T-helper 9 cell (primary cell): ENCODE measurements at regions not wholly inside any gene's neighbourhood (a gene's known extent, or its start where the extent isn't known, plus 50 kb on each side); places are given as distances from the start of the nearest gene placed in this dataset.

Source experiments
- DNase-seq: peaks from one replicate; pipeline ENCODE4 v3.0.0-alpha.2; 2020

- DNase-seq: no peak
Observed at GRCh38 chr6:14927398-14927797, 318.5 kb upstream of the JARID2 start.

GRCh38 chr6:14929291-14929690, 316.6 kb upstream of the JARID2 start:
- DNase-seq: no peak

DNA sequence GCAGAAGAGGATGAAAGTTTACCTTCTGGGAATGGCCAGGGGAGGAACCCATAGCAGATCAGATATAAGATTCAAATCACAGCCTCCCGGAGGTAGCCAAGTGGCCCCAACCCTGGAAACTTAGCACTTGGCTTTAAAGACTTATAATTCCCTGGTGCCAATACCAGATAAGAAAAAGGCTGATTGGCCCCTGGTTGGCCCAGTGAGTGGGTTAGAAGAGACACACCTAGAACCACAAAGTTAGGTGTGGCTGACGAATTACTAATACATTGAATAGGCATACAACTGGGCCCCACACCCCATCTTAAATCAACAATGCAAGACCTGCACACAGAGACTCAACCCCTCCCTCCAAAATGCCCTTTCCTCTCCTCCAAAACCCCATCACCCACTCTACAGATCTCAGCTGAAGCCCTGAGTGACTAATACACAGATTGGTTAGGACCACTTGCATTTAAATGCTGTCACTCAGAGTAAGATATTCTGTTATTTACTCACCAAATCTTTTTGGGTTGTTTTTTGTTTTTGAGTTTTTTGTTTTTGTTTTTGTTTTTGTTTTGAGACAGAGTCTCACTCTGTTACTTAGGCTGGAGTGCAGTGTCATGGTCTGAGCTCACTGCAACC, 315.4 kb upstream of the JARID2 start:
- no peak for DNase-seq

DNA sequence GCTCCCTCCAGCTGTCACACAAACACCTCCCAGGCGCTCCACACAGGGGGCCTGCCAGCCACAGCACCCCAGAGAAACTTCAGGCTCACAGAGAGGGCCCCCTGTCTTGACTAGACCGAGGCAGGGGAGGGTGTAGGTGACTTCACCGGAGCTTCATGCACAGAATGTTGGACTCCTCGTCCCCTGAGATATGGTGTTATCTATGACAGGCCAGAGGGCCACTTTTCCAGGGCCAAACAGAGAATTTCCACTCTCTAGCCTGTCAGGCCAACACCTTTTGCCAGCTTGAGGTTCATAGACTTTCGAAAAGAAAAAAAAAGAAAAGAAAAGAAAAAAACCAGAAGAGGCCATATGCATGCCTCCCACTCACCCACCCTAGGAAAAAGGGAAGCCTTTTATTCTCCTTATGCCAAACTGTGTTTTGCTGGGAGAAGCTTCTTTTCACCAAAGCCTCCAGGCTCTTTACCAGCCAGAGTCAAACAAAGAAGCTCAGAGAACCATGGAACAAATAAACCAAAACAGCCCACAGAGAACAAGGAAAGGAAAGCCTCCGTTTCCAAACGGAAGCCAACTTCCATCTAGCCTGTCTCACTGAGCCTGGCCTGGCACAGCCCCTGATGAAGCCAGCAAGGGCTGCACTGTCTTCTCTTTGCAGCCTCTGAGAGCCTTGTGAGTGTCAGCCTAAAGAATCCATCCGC, 313.2 kb upstream of the JARID2 start:
- DNase-seq: no peak

DNA sequence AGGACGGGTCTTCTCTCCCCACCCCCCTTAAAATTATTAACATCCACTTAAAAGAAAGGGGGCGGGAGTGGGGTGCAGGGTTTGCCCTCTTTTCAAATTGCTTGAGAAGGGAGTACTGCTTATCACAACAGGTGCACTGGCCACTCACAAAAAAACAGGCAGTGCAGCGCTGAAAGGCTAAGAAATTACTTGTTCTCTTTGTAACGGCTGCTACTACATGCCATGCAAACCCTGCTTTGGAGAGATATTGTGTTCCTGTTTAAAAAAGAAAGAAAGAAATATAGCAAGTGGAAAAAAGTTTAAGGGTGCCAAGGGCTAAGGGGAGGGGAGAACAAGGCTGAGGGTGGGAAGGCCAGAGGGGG, 312.7 kb upstream of the JARID2 start:
- no peak for DNase-seq

DNA sequence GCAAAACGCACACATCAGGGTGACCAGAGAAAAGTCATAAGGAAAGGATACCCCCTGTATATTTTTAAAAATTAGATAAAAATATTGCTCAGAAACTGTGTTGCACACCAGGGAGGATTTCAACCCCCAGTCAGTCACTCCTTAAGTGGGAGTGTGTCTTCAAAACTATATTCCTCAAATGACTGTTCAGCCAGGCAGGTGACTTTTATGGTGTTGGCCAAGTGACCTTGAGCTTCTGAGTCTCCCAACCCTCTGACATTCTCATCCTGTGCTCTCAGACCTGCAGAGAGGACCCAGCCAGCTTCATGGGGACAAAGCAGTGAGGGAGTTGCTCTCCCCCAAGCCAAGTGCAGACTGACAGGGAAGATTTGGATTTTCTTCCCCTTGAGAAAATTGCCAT, 311.9 kb upstream of the JARID2 start:
- no peak for DNase-seq

DNA sequence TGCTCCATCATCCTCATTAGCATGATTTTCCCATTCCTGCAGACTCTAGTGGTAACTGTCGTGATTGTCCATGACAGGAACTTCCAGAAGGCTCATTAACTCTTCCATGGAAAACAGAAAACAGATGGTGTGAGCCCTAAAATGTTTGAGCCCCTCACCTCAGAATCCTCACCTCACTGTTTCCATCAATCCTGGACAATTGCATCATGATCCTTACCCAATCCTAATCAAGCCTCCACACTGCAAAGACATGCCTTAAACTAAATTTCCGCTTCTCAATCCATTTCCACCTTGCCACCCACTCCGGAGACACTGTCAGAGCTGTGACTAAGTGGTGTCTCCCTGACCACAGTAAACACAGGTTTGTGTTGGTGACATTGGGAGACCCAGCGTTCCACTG, 311.0 kb upstream of the JARID2 start:
- DNase-seq: no peak

- DNase-seq: no peak
Observed at GRCh38 chr6:14936861-14937260, 309.0 kb upstream of the JARID2 start.

DNA sequence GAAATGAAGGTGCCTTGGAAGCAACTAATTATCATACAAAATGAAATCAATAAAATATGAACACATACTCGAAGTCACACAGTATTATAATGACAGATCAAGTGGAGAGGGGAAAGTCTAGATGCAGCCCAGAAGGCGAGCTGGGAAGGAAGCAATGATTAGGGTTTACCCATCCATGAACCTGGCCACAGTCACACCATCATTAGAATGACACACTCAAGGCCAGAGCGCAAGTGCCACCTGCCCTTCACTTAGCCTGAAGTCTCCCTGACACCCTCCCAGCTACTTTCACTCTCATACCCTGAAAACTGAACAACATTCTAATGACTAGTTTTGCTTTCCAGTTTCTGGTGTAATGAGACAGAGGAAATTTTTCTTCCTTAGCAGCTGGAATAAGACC, 302.8 kb upstream of the JARID2 start:
- no peak for DNase-seq

- DNase-seq: no peak
Observed at GRCh38 chr6:14944593-14944992, 301.3 kb upstream of the JARID2 start.

DNA sequence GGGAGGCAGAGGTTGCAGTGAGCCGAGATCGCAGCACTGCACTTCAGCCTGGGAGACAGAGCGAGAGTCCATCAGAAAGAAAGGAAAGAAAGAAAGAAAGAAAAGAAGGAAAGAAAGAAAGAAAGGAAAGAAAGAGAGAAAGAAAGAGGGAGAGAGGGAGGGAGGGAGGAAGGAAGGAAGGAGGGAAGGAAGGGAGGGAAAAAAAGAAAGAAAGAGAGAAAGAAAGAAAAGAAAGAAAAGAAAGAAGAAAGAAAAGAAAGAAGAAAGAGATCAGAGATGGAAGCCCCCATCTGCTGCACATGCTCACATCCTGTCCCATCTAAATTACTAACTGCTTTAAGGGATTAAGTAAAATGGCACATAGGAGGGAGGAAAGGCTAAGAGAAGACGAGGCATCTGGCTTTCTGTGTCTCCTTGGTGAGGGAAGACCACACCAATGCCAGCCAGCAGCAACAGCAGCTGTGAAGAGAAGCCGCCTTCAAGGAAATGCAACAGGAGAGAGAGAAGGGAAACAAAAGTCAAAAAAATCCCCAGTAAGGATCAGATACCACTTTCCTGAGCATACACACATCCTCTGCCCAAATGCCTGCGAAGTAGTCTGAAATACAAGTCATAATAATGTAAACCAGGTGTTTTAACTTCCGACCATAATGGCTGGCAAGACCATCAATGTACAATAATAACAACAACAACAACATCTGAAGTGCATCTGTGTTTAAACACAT, 300.2 kb upstream of the JARID2 start:
- no peak for DNase-seq

- DNase-seq: no peak
Observed at GRCh38 chr6:14946753-14947152, 299.1 kb upstream of the JARID2 start.

GRCh38 chr6:14948586-14949245, 297.2 kb upstream of the JARID2 start:
- no peak for DNase-seq

DNA sequence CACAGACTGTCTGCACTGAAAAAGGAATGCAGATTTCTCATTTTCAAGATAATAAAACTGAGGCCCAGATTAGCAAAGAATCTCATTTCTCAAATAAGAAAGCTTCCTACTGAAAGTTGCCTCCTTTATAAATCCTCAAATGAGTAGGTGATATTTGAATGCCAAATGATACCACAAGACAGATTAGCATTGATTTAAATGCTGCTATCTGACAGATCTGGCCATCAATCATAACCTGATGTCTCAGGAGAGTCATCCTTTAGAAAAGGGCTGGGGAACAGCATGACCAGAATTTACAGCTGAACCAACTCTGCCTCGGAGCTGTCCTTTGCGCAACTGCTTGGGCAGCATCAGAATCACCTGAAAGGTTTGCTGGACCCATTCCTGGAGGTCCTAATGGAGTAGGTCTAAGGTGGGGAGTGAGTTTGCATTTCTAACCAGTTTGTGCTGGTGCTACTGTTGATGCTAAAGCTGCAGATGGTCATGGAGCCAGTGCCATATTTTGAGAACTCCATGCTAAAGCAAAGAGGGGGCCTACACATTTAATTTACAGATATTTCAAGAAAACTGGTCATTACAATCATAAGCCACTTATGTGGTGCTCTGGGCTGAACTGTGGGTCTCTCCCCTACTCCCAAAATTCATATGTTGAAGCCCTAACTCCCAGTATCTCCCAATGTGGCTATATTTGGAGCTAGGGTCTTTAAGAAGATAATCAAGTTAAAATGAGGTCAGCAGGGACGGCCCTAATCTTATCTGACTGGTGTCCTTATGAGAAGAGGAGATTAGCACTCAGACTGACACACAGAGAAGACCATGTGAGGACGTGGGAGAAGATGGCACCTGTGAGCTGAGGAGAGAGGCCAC, 295.5 kb upstream of the JARID2 start:
- DNase-seq: no peak

DNA sequence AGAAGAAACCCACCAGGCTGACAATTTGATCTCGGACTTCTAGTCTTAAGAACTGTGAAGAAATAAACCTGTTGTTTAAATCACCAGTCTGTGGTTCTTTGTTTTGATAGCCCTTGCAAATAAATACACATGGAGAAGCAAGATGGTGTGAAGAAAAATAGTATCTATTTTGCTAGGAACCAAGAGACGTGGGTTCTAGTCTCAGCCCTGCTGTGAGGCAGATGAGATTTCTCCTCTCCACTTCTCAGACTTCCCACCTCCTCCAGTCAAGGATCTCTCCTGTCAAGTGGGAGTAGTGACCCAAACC, 294.9 kb upstream of the JARID2 start:
- DNase-seq: no peak

- DNase-seq: no peak
Observed at GRCh38 chr6:14951704-14952103, 294.2 kb upstream of the JARID2 start.

GRCh38 chr6:14953836-14954235, 292.0 kb upstream of the JARID2 start:
- no peak for DNase-seq

DNA sequence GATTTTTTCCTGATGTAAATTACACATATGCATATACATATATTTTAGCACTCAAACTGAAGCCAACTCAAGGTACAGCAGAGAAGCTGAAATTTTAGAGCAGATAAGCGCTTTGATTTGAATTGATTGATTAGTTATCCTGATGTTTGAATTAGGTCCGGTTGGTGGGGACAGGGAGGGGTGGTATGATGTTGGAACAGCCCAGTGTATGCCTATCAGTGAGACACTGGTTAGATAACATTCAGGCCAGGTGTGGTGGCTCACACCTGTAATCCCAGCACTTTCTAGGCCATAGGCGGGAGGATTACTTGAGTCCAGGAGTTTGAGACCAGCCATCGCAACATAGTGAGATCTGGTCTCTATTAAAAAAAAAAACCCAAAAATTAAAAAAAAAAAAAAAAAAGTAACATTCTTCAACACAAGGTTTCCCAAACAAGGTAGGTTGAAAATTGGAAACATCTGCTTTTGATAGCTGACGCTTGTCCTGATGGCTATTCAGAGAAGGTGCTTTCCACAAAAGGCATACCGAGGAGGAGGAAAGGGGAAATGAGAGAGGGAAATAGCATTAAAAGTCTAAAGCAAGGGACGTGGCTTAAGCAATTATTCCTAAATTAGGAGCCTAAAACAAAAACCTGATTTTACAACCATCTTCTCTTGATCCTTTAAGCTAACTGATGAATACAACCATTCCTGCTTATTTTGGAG, 288.4 kb upstream of the JARID2 start:
- DNase-seq: no peak

DNA sequence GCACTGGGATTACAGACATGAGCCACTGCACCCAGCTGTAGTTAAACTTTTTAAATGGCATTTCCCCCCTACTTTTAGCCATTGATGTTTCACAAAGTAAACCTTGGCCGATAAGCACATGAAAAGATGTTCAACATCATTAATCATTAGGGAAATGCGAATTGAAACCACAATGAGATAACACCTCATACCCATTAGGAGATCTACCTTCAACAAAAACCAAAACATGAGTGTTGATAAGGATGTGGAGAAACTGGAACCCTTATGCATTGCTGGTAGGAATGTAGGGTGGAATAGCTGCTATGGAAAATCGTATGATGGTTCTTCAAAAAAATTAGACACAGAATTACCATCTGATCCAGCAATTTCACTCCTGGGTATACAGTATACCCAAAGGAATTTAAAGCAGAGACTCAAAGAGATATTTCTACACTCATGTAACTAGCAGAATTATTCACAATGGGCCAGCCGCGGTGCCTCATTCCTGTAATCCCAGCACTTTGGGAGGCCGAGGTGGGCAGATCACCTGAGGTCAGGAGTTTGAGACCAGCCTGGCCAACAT, 286.5 kb upstream of the JARID2 start:
- DNase-seq: no peak

DNA sequence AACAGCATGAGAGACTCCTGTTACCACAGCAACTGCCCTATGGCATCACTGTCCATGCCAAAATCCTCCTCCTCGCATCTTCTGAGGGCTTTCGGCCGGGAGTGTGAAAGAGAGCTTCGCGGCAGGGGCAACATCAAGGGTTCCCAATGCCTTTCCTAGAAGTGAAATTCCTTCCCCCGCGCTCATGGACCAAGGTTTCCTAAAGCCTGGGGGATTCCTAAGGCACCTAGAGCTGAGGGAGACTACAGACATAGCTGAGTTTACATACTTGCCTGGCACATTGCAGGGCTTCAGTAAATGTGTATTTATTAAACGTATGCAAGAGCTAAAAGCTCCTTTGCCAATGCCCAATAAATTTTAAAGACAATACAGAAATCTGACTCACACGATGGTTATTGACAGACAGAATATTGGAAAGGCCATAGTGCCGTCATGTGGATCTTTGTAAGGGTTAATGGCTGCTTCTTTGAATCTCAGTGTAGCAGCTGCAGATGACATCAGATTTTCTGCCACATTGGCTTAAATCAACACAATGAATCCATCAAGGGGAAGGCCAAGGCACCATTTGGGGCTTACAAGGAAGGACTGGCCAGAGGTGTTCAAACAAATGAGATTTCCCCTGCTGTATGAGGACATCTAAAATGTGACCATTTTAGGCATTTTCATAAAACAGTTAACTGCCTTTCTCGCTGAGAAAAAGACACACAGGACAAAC, 281.2 kb upstream of the JARID2 start:
- no peak for DNase-seq

GRCh38 chr6:14965424-14966075, 280.3 kb upstream of the JARID2 start:
- no peak for DNase-seq
